OCI-LY7 (cell line): ENCODE measurements at regions not wholly inside any gene's neighbourhood (a gene's known extent, or its start where the extent isn't known, plus 50 kb on each side); places are given as distances from the start of the nearest gene placed in this dataset.

Source experiments
- BruUV-seq: library from RNA; stranded (reverse); fragments of 400-500 nt; replicated peaks from 2 replicates; lab custom pipeline; 2021; lab: Mats Ljungman, UMichigan
- CTCF ChIA-PET: fragments of 300-600 bp; sonication (Branson Sonifier 250); formaldehyde crosslinking; loops from one replicate; lab custom pipeline; 2022; ENCODE audit warnings: antibody characterized with exemption; ENCODE audit not compliant: unreplicated experiment; lab: Charles Lee
- POLR2A ChIA-PET: fragments of 300-600 bp; sonication (Branson Sonifier 250); formaldehyde crosslinking; loops from one replicate; lab custom pipeline; 2022; ENCODE audit warnings: antibody characterized with exemption; lab: Charles Lee
- DNase-seq: peaks from one replicate; pipeline ENCODE4 v3.0.0-alpha.2; 2015; ENCODE audit warnings: low spot score
- H2AFZ ChIP-seq: fragments of 200-600 bp; sonication (generic), shearing (Covaris generic); 2 replicates; pipeline ENCODE4 v1.6.1; 2014; ENCODE audit warnings: mild to moderate bottlenecking, antibody characterized with exemption, low read length, moderate library complexity
- H3K27ac ChIP-seq: fragments of 200-600 bp; sonication (generic); 2 replicates; pipeline ENCODE4 v1.5.1; 2014; ENCODE audit warnings: mixed run types, low read depth, mild to moderate bottlenecking, moderate library complexity, low read length, inconsistent platforms; ENCODE audit not compliant: poor library complexity, severe bottlenecking
- H3K36me3 ChIP-seq: fragments of 200-600 bp; sonication (generic); 2 replicates; pipeline ENCODE4 v1.6.1; 2014; ENCODE audit warnings: mild to moderate bottlenecking, antibody characterized with exemption, low read length, moderate library complexity, mixed read lengths; ENCODE audit not compliant: insufficient read depth
- H3K4me1 ChIP-seq: fragments of 200-600 bp; sonication (generic); 2 replicates; pipeline ENCODE4 v1.5.1; 2014; ENCODE audit warnings: mild to moderate bottlenecking, low read length; ENCODE audit not compliant: insufficient read depth, poor library complexity, severe bottlenecking
- H3K4me2 ChIP-seq: fragments of 200-600 bp; sonication (generic); 2 replicates; pipeline ENCODE4 v1.6.1; 2014; ENCODE audit warnings: mild to moderate bottlenecking, low read length
- H3K4me3 ChIP-seq: fragments of 200-600 bp; sonication (generic); 2 replicates; pipeline ENCODE4 v1.5.1; 2014; ENCODE audit warnings: mild to moderate bottlenecking, low read depth, low read length; ENCODE audit not compliant: poor library complexity, severe bottlenecking
- H3K79me2 ChIP-seq: fragments of 200-600 bp; sonication (generic); 2 replicates; pipeline ENCODE4 v1.6.1; 2016; ENCODE audit warnings: low read depth, mild to moderate bottlenecking, low read length, moderate library complexity, mixed read lengths; ENCODE audit not compliant: insufficient read depth
- H3K9me2 ChIP-seq: fragments of 200-600 bp; sonication (generic); 2 replicates; pipeline ENCODE4 v1.6.1; 2016; ENCODE audit warnings: mild to moderate bottlenecking, low read length, mixed read lengths; ENCODE audit not compliant: insufficient read depth
- H3K9me3 ChIP-seq: fragments of 200-600 bp; sonication (generic); 2 replicates; pipeline ENCODE4 v1.6.1; 2014; ENCODE audit warnings: mild to moderate bottlenecking, mixed run types, low read length, mixed read lengths
- H4K20me1 ChIP-seq: fragments of 200-600 bp; sonication (generic); 2 replicates; pipeline ENCODE4 v1.6.1; 2014; ENCODE audit warnings: mild to moderate bottlenecking, antibody characterized with exemption, low read length, moderate library complexity, mixed read lengths; ENCODE audit not compliant: insufficient read depth
- EZH2phosphoT487 ChIP-seq: fragments of 200-600 bp; sonication (generic); IDR thresholded peaks from 2 replicates; pipeline ENCODE4 v1.6.1; 2018; ENCODE audit warnings: low read depth, borderline replicate concordance, mild to moderate bottlenecking, mixed run types, antibody characterized with exemption, low read length, moderate library complexity, mixed read lengths
- intact Hi-C: fragments of 100-400 bp; cut with micrococcal nuclease; formaldehyde crosslinking; loops from one replicate; pipeline ENCODE4 v1.10.0; 2022; ENCODE audit not compliant: unreplicated experiment
- TF ChIP-seq, protein P1 (sequence below): fragments of 200-600 bp; sonication (generic); conservative IDR thresholded peaks from 2 replicates; pipeline ENCODE4 v1.5.1; 2014; ENCODE audit warnings: mild to moderate bottlenecking, antibody characterized with exemption, low read length, moderate library complexity, mixed read lengths

DNA sequence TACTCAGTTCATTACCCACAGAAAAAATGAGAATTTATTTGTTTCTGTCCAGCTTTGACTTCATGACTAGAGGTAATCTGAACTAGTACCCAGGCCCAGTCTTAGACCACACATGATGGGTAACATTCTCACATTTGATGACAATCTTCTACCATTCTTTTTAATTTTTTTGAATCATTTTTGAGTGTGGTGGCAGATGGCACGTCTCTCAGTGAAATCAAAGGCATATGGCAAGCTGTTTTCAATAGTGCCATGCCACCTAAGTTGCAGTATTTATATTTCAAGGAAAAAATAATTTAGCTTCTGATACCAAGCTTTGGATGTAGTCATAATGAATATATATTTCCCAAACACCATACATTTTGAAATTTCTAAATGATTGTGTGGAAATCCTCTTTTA is 88.8 kb upstream of the HS3ST5 start:
- no peak overlapping the region for H2AFZ ChIP-seq
- BruUV-seq, result no TSS peak
- POLR2A ChIA-PET, result interaction anchor here (0.6 to 1.0 kb wide), 3 partner anchors 17 to 685 kb away, joined by 3 read pairs; no protein-coding TSS in a partner anchor
- H3K4me2 ChIP-seq, result no peak overlapping the region
- H3K9me2 ChIP-seq, result no peaks in the 10 kb centered on the region
- H3K36me3 ChIP-seq, result no peaks in the 10 kb centered on the region
- intact Hi-C loops, result no loop called here
- no peak overlapping the region for H3K4me3 ChIP-seq
- H3K79me2 ChIP-seq, result no peaks in the 10 kb centered on the region
- no peaks in the 10 kb centered on the region for H3K9me3 ChIP-seq
- H3K4me1 ChIP-seq, result no peaks in the 10 kb centered on the region
- no peaks in the 10 kb centered on the region for H4K20me1 ChIP-seq
- CTCF ChIA-PET, result no interaction called here
- no peak for DNase-seq
- no peak overlapping the region for H3K27ac ChIP-seq
- TF ChIP-seq EZH2phosphoT487, result no peak
- TF ChIP-seq, protein P1, sequence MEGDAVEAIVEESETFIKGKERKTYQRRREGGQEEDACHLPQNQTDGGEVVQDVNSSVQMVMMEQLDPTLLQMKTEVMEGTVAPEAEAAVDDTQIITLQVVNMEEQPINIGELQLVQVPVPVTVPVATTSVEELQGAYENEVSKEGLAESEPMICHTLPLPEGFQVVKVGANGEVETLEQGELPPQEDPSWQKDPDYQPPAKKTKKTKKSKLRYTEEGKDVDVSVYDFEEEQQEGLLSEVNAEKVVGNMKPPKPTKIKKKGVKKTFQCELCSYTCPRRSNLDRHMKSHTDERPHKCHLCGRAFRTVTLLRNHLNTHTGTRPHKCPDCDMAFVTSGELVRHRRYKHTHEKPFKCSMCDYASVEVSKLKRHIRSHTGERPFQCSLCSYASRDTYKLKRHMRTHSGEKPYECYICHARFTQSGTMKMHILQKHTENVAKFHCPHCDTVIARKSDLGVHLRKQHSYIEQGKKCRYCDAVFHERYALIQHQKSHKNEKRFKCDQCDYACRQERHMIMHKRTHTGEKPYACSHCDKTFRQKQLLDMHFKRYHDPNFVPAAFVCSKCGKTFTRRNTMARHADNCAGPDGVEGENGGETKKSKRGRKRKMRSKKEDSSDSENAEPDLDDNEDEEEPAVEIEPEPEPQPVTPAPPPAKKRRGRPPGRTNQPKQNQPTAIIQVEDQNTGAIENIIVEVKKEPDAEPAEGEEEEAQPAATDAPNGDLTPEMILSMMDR, result no peak

DNA sequence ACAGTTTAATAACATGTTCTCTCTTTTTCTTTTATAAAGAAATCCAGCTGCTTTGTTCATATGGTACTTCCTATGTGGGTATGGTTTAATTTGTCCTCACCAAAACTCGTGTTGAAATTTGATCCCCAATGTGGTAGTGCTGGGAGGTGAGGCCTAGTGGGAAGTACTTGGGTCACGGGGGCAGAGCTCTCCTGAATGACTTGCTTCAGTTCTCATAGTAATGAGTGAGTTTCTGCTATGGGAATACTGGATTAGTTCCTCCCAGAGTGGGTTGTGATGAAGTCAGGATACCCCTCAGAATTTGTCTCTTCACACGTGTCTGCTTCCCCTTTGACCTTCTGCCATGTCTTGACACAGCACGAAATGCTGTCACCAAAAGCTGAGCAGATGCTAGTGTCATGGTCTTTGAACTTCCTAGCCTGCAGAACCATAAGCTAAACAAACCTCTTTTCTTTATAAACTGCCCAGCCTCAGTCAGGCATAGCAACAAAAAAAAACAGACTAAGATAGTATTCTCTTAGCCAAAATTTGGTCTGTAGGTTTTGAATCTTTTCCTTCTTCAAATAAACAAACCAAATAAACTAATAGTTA is 87.8 kb upstream of the HS3ST5 start:
- H3K9me3 ChIP-seq, result no peaks in the 10 kb centered on the region
- no peak for TF ChIP-seq EZH2phosphoT487
- TF ChIP-seq, protein P1, result no peak

DNA sequence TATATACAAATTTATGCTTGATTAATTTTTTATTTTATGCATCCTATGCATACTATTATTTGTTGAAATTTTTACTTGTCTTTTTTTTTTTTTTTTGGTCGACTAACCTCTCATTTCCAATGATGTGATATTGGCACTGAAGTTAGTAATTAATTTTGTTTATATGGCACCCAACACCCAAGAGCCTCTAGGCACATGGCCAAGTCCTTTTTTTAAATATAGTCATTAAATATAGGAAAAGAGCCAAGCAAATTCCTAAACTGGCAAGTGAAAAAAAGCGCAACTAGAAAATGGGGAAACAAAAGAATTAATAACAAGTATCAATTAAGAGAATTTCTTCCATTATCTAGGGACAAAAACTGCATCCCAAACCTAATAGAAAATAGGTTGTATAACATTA is 85.5 kb upstream of the HS3ST5 start:
- no TSS peak for BruUV-seq
- no peak for DNase-seq
- H3K9me3 ChIP-seq, result no peaks in the 10 kb centered on the region
- H4K20me1 ChIP-seq, result no peaks in the 10 kb centered on the region
- intact Hi-C loops, result no loop called here
- H3K4me3 ChIP-seq, result no peak overlapping the region
- CTCF ChIA-PET, result no interaction called here
- H3K4me1 ChIP-seq, result no peaks in the 10 kb centered on the region
- H3K36me3 ChIP-seq, result no peaks in the 10 kb centered on the region
- H2AFZ ChIP-seq, result no peak overlapping the region
- no peak for TF ChIP-seq EZH2phosphoT487
- TF ChIP-seq, protein P1, result no peak
- no peaks in the 10 kb centered on the region for H3K9me2 ChIP-seq
- H3K4me2 ChIP-seq, result no peak overlapping the region
- H3K79me2 ChIP-seq, result no peaks in the 10 kb centered on the region
- H3K27ac ChIP-seq, result no peak overlapping the region
- POLR2A ChIA-PET, result interaction anchor here (0.7 kb wide), 1 partner anchor 11 kb away, joined by 3 read pairs; no protein-coding TSS in a partner anchor

More for the DNA sequence above, 87.8 kb upstream of the HS3ST5 start:
- Histone ChIP-seq H2AFZ (no peak overlapping the region), H3K4me2 (no peak overlapping the region), H3K4me1 (no peaks in the 10 kb centered on the region), H3K36me3 (no peaks in the 10 kb centered on the region), H3K79me2 (no peaks in the 10 kb centered on the region), H3K27ac (no peak overlapping the region), H3K4me3 (no peak overlapping the region), H4K20me1 (no peaks in the 10 kb centered on the region), H3K9me2 (no peaks in the 10 kb centered on the region)
- intact Hi-C loops, result no loop called here
- ChIA-PET CTCF (no interaction called here), POLR2A (interaction anchor here (1.2 kb wide), 1 partner anchor 48 kb away, joined by 5 read pairs; no protein-coding TSS in a partner anchor)
- BruUV-seq, result no TSS peak
- no peak for DNase-seq
